ENCODE measurements at regions not wholly inside any gene's neighbourhood (a gene's known extent, or its start where the extent isn't known, plus 50 kb on each side); places are given as distances from the start of the nearest gene placed in this dataset.

- H3K4me1 ChIP-seq (ENCODE audit: insufficient read depth, poor library complexity, severe bottlenecking): peaks cover 19% of the 10 kb centered on the region
- DNase-seq (ENCODE audit: low spot score) (no peak), ATAC-seq (ENCODE audit: low read depth) (no peak)
- H3K9me3 ChIP-seq (ENCODE audit: severe bottlenecking): no peaks in the 10 kb centered on the region
- no peaks in the 10 kb centered on the region for H3K36me3 ChIP-seq (ENCODE audit: low read depth)
- no peak overlapping the region for H3K27ac ChIP-seq (ENCODE audit: poor library complexity, severe bottlenecking)
- no peak overlapping the region for H3K4me3 ChIP-seq (ENCODE audit: severe bottlenecking)
- H3K27me3 ChIP-seq (ENCODE audit: insufficient read depth, poor library complexity, severe bottlenecking): no peaks in the 10 kb centered on the region
- no peak for TF ChIP-seq CTCF (IDR thresholded peaks at IDR 0.05; ENCODE audit: poor library complexity, severe bottlenecking)
Observed at GRCh38 chr13:46953941-46954340, 57.1 kb upstream of the HTR2A start.

GRCh38 chr13:46953331-46953730, 56.5 kb upstream of the HTR2A start:
- no peak for TF ChIP-seq CTCF (IDR thresholded peaks at IDR 0.05; ENCODE audit: poor library complexity, severe bottlenecking)
- DNase-seq (ENCODE audit: low spot score) (no peak), ATAC-seq (ENCODE audit: low read depth) (no peak)
- H3K36me3 ChIP-seq (ENCODE audit: low read depth): no peaks in the 10 kb centered on the region
- no peak overlapping the region for H3K27ac ChIP-seq (ENCODE audit: poor library complexity, severe bottlenecking)
- H3K4me3 ChIP-seq (ENCODE audit: severe bottlenecking): no peak overlapping the region
- H3K27me3 ChIP-seq (ENCODE audit: insufficient read depth, poor library complexity, severe bottlenecking): no peaks in the 10 kb centered on the region
- no peaks in the 10 kb centered on the region for H3K9me3 ChIP-seq (ENCODE audit: severe bottlenecking)
- peaks cover 25% of the 10 kb centered on the region for H3K4me1 ChIP-seq (ENCODE audit: insufficient read depth, poor library complexity, severe bottlenecking)

- Histone ChIP-seq H3K4me1 (ENCODE audit: insufficient read depth, poor library complexity, severe bottlenecking) (peaks cover 32% of the 10 kb centered on the region), H3K9me3 (ENCODE audit: severe bottlenecking) (no peaks in the 10 kb centered on the region), H3K27me3 (ENCODE audit: insufficient read depth, poor library complexity, severe bottlenecking) (no peaks in the 10 kb centered on the region), H3K36me3 (ENCODE audit: low read depth) (no peaks in the 10 kb centered on the region), H3K27ac (ENCODE audit: poor library complexity, severe bottlenecking) (peak overlapping the region; percentile 50), H3K4me3 (ENCODE audit: severe bottlenecking) (no peak overlapping the region)
- peak; percentile 80 for ATAC-seq (ENCODE audit: low read depth)
- peak; percentile 88 for DNase-seq (ENCODE audit: low spot score)
- TF ChIP-seq CTCF (IDR thresholded peaks at IDR 0.05; ENCODE audit: poor library complexity, severe bottlenecking): no peak
Observed at GRCh38 chr13:46951516-46951915, 54.7 kb upstream of the HTR2A start.

GRCh38 chr13:46949211-46949610, 52.4 kb upstream of the HTR2A start:
- H3K36me3 ChIP-seq (ENCODE audit: low read depth): no peaks in the 10 kb centered on the region
- H3K27me3 ChIP-seq (ENCODE audit: insufficient read depth, poor library complexity, severe bottlenecking): no peaks in the 10 kb centered on the region
- ATAC-seq (ENCODE audit: low read depth) (peak; percentile 28; the same call in 2 of the 3 replicates), DNase-seq (ENCODE audit: low spot score) (no peak)
- peak overlapping the region; percentile 77 for H3K27ac ChIP-seq (ENCODE audit: poor library complexity, severe bottlenecking)
- H3K4me3 ChIP-seq (ENCODE audit: severe bottlenecking): no peak overlapping the region
- H3K4me1 ChIP-seq (ENCODE audit: insufficient read depth, poor library complexity, severe bottlenecking): peaks cover 32% of the 10 kb centered on the region
- no peaks in the 10 kb centered on the region for H3K9me3 ChIP-seq (ENCODE audit: severe bottlenecking)
- TF ChIP-seq CTCF (IDR thresholded peaks at IDR 0.05; ENCODE audit: poor library complexity, severe bottlenecking): no peak

GRCh38 chr13:46948338-46948737, 51.5 kb upstream of the HTR2A start:
- no peaks in the 10 kb centered on the region for H3K27me3 ChIP-seq (ENCODE audit: insufficient read depth, poor library complexity, severe bottlenecking)
- no peak overlapping the region for H3K4me3 ChIP-seq (ENCODE audit: severe bottlenecking)
- no peak for DNase-seq (ENCODE audit: low spot score)
- H3K4me1 ChIP-seq (ENCODE audit: insufficient read depth, poor library complexity, severe bottlenecking): peaks cover 32% of the 10 kb centered on the region
- peak; percentile 74 for ATAC-seq (ENCODE audit: low read depth)
- no peaks in the 10 kb centered on the region for H3K36me3 ChIP-seq (ENCODE audit: low read depth)
- H3K9me3 ChIP-seq (ENCODE audit: severe bottlenecking): no peaks in the 10 kb centered on the region
- TF ChIP-seq CTCF (IDR thresholded peaks at IDR 0.05; ENCODE audit: poor library complexity, severe bottlenecking): no peak
- peak overlapping the region; percentile 77 for H3K27ac ChIP-seq (ENCODE audit: poor library complexity, severe bottlenecking)

Measured in RWPE2 (cell line).